Omental fat pad (tissue), 3 donors: ENCODE measurements at regions not wholly inside any gene's neighbourhood (a gene's known extent, or its start where the extent isn't known, plus 50 kb on each side); places are given as distances from the start of the nearest gene placed in this dataset.

Experiments
- ATAC-seq: fragments of 150-250 bp; one replicate; pipeline ENCODE4 v1.9.1; 2016; ENCODE audit warnings: mild to moderate bottlenecking, moderate library complexity; ENCODE audit not compliant: low FRiP score
- DNase-seq: peaks from one replicate; pipeline ENCODE4 v3.0.0-alpha.2; 2019; ENCODE audit warnings: low spot score
- TF ChIP-seq, protein P1 (sequence below), 3 donors: fragments of 450-650 bp; IDR thresholded peaks; one replicate each; pipeline ENCODE4 v1.5.1; 2016 to 2017; ENCODE audit warnings: antibody characterized with exemption in 3 of 3, mild to moderate bottlenecking in 3 of 3, moderate library complexity in 2 of 3

- ATAC-seq: no peak
- no peak for DNase-seq
- TF ChIP-seq, protein P1, sequence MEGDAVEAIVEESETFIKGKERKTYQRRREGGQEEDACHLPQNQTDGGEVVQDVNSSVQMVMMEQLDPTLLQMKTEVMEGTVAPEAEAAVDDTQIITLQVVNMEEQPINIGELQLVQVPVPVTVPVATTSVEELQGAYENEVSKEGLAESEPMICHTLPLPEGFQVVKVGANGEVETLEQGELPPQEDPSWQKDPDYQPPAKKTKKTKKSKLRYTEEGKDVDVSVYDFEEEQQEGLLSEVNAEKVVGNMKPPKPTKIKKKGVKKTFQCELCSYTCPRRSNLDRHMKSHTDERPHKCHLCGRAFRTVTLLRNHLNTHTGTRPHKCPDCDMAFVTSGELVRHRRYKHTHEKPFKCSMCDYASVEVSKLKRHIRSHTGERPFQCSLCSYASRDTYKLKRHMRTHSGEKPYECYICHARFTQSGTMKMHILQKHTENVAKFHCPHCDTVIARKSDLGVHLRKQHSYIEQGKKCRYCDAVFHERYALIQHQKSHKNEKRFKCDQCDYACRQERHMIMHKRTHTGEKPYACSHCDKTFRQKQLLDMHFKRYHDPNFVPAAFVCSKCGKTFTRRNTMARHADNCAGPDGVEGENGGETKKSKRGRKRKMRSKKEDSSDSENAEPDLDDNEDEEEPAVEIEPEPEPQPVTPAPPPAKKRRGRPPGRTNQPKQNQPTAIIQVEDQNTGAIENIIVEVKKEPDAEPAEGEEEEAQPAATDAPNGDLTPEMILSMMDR (IDR thresholded peaks at IDR 0.05): no peak
These were observed 163.0 kb upstream of the PELI2 start for GRCh38 chr14:55955175-55955574.

DNA sequence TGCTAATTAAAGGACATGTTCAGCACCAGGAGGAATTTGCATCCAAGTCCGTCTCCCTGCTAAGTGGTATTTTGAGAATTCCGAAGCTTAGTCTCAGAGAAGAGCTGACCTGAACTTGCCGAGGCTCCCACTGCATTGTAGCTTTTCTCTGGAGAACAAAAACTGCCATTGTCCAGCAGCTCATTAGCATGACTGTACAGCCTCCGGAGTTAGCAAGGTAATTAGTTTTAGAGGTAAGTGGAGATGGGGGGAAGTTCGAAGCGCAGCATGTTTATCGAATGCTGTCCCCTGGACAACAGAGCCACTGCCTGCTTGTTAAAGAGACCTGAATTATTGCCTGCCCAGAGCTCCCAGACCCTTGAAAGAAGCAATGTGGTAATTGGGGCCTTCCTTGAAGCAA is 160.3 kb upstream of the PELI2 start:
- no peak for ATAC-seq
- TF ChIP-seq, protein P1 (IDR thresholded peaks at IDR 0.05): no peak
- DNase-seq: no peak

DNA sequence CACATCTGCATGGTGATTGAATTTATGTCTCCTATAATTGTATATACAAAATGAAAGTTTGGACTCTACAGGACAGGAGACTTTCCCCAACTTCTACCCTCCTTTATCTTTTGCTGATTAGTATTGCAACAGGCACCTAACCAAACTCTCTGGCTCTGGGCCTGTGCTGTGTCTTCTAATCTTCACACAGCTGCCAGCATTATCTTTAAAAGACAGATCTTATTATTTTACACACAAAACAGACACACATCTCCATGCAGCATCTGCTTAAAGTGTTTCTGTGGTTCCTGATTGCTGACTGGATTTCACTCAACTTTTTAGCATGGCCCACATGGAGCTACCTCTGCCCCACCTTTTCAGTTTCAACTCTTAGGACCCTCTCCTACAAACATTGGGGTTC is 154.9 kb upstream of the PELI2 start:
- ATAC-seq (no peak), DNase-seq (no peak)
- TF ChIP-seq, protein P1 (IDR thresholded peaks at IDR 0.05): no peak

- TF ChIP-seq, protein P1 (IDR thresholded peaks at IDR 0.05): no peak
- DNase-seq: no peak
- no peak for ATAC-seq
These were observed 154.1 kb upstream of the PELI2 start for GRCh38 chr14:55964091-55964490.

DNA sequence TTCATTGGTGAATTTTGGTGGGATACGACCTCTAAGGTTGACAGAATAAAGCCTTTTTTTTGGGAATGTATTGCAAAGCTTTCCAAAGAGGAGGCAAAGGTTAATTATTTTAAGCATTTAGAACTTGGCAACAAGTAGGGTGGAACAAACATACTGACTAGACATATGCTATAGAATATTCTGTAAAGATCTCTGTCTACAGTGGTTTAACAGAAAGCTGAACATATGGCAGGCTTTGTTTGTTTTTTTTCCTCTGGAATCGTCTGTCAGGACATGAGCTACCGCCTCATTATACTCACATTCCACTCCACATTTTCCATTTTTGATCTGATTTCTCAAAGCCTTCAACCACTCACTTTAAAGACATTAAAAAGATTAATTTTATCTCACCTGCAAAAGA is 153.4 kb upstream of the PELI2 start:
- TF ChIP-seq, protein P1 (IDR thresholded peaks at IDR 0.05): no peak
- no peak for ATAC-seq

GRCh38 chr14:55965851-55966250 is 152.4 kb upstream of the PELI2 start:
- no peak for ATAC-seq
- TF ChIP-seq, protein P1 (IDR thresholded peaks at IDR 0.05): no peak
- DNase-seq: no peak

More for the DNA sequence above, 153.4 kb upstream of the PELI2 start:
- no peak for DNase-seq

GRCh38 chr14:55968741-55969140 is 149.5 kb upstream of the PELI2 start:
- ATAC-seq: no peak
- no peak for DNase-seq
- TF ChIP-seq, protein P1 (IDR thresholded peaks at IDR 0.05): no peak
